Fibroblast of skin of left biceps (primary cell): ENCODE measurements at regions not wholly inside any gene's neighbourhood (a gene's known extent, or its start where the extent isn't known, plus 50 kb on each side); places are given as distances from the start of the nearest gene placed in this dataset.

ENCODE experiments used
- DNase-seq, 2 experiments: peaks; one replicate each; pipeline ENCODE4 v3.0.0-alpha.2; 2013; ENCODE audit warnings: low read depth in 2 of 2

GRCh38 chr5:3948838-3949237, 353.2 kb downstream of the IRX1 start:
- DNase-seq, result no peak

GRCh38 chr5:3954199-3954598, 358.6 kb downstream of the IRX1 start:
- no peak for DNase-seq

GRCh38 chr5:3954633-3955032, 359.0 kb downstream of the IRX1 start:
- no peak for DNase-seq

- no peak for DNase-seq
Measured at GRCh38 chr5:3957658-3958057, 362.0 kb downstream of the IRX1 start.

- no peak for DNase-seq
Measured at GRCh38 chr5:3958389-3958788, 362.8 kb downstream of the IRX1 start.

- DNase-seq, result no peak
Measured at GRCh38 chr5:3962113-3962512, 366.5 kb downstream of the IRX1 start.

- DNase-seq, result no peak
Measured at GRCh38 chr5:3963652-3964051, 368.0 kb downstream of the IRX1 start.

- no peak for DNase-seq
Measured at GRCh38 chr5:3980156-3980555, 384.5 kb downstream of the IRX1 start.

- no peak for DNase-seq
Measured at GRCh38 chr5:3987867-3988266, 392.2 kb downstream of the IRX1 start.

- no peak for DNase-seq
Measured at GRCh38 chr5:3993856-3994473, 398.3 kb downstream of the IRX1 start.

GRCh38 chr5:3994628-3995027, 399.0 kb downstream of the IRX1 start:
- DNase-seq, result no peak

GRCh38 chr5:3995954-3996619, 400.5 kb downstream of the IRX1 start:
- no peak for DNase-seq

GRCh38 chr5:3996707-3997336, 401.2 kb downstream of the IRX1 start:
- DNase-seq, result no peak

GRCh38 chr5:3997670-3998069, 402.0 kb downstream of the IRX1 start:
- DNase-seq, result no peak

GRCh38 chr5:3999929-4000328, 404.3 kb downstream of the IRX1 start:
- no peak for DNase-seq

- DNase-seq, result no peak
Measured at GRCh38 chr5:4001004-4001403, 405.4 kb downstream of the IRX1 start.

GRCh38 chr5:4001758-4002533, 406.3 kb downstream of the IRX1 start:
- DNase-seq, result no peak

- no peak for DNase-seq
Measured at GRCh38 chr5:4005335-4005734, 409.7 kb downstream of the IRX1 start.

- no peak for DNase-seq
Measured at GRCh38 chr5:4007001-4007400, 411.4 kb downstream of the IRX1 start.

GRCh38 chr5:4011943-4012342, 416.3 kb downstream of the IRX1 start:
- no peak for DNase-seq

GRCh38 chr5:4013106-4013898, 417.7 kb downstream of the IRX1 start:
- no peak for DNase-seq

GRCh38 chr5:4015709-4016108, 420.1 kb downstream of the IRX1 start:
- DNase-seq, result no peak
